Epithelial cell of proximal tubule (primary cell): ENCODE measurements at regions not wholly inside any gene's neighbourhood (a gene's known extent, or its start where the extent isn't known, plus 50 kb on each side); places are given as distances from the start of the nearest gene placed in this dataset.
"Not testable (repeated sequence)": the region's sequence is repeated elsewhere in the genome, so short reads cannot be mapped to it uniquely, and the experiment has no call there.

Experiments
- DNase-seq: peaks from one replicate; pipeline ENCODE4 v3.0.0-alpha.2; 2011; ENCODE audit warnings: low read depth
- H3K4me3 ChIP-seq: 2 replicates; pipeline ENCODE4 v1.5.1; 2011; ENCODE audit warnings: low read depth, mild to moderate bottlenecking, low read length
- TF ChIP-seq, protein P1 (sequence below): conservative IDR thresholded peaks from 2 replicates; pipeline ENCODE4 v1.5.1; 2012; ENCODE audit warnings: low read depth, mild to moderate bottlenecking, low read length

DNA sequence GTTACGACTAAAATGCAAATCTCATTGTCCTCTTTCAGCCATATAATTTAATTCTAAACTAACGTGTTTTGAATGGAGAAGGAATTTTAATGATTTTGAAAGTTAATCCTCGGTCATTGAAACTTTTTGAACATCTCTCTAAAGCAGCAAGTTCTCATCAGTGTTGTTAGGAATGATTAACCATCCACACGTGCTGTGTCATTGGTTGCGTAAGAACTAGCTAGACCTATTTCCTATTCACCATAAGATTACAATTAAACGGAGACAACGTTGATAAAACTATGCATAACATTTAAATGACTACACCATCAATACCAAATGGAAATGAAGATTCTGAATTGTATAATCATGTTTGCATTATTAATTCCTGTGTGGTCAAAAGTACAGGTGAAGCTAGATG, 155.6 kb upstream of the IRS2 start:
- H3K4me3 ChIP-seq: no peak overlapping the region
- DNase-seq: peak; percentile 29
- TF ChIP-seq, protein P1, sequence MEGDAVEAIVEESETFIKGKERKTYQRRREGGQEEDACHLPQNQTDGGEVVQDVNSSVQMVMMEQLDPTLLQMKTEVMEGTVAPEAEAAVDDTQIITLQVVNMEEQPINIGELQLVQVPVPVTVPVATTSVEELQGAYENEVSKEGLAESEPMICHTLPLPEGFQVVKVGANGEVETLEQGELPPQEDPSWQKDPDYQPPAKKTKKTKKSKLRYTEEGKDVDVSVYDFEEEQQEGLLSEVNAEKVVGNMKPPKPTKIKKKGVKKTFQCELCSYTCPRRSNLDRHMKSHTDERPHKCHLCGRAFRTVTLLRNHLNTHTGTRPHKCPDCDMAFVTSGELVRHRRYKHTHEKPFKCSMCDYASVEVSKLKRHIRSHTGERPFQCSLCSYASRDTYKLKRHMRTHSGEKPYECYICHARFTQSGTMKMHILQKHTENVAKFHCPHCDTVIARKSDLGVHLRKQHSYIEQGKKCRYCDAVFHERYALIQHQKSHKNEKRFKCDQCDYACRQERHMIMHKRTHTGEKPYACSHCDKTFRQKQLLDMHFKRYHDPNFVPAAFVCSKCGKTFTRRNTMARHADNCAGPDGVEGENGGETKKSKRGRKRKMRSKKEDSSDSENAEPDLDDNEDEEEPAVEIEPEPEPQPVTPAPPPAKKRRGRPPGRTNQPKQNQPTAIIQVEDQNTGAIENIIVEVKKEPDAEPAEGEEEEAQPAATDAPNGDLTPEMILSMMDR: no peak

GRCh38 chr13:109941221-109941620, 154.8 kb upstream of the IRS2 start:
- TF ChIP-seq, protein P1: no peak
- no peak overlapping the region for H3K4me3 ChIP-seq
- DNase-seq: no peak

DNA sequence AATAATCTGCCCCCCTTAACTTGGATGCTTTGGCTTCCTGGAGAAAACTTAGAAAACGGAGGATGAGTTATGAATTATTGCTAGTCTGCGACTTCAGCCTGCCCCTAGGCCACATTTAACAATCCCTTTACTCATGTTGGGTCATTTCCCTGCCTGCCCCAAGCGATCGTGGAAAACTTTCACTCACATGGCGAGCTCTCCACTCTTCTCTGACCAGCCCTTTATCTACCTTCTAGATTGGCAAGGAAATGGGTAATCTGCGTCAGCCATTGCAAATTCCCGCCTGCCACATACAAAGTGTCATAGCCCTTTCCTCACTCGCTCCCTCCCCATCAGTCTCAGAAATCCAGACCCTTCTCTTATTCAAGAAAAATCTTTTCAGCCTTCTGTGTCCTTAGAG, 154.3 kb upstream of the IRS2 start:
- no peak for DNase-seq
- TF ChIP-seq, protein P1: no peak
- no peak overlapping the region for H3K4me3 ChIP-seq

DNA sequence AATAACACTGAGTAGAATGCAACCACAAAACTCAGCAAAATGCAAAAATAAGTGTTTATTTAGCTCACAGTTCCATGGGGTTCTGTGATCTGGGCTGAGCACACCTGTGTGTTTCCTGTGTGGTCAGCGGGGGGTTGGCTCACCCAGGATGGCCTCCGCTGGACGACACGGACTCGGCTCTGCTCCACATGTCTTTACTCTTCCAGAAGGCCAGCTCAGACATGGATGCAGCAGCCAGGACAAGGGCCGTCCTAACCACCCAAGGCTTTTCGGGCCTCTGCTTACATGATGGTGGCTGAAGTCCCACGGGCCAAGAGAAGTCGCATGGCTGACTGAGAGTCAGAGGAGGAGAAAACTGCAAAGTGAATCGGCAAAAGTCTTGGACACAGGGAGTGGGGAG, 153.5 kb upstream of the IRS2 start:
- TF ChIP-seq, protein P1: no peak

DNA sequence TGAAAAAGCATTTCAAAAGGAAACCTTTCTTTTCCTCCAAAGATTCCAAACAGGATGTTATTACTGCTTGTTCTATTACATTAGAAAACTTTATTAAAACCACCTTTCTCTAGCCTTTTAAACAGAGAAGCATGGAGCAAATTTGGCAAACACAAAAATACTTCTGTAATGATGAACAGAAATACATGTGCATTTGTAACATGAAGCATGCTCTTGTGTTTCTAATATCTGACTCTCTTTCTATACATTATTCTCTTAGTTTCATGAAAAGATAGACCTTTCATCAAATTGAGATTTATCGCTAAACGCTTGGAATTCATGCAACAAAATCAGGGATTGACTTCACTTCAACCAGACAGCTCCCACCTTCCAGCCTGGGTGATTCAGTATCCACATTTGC, 152.8 kb upstream of the IRS2 start:
- TF ChIP-seq, protein P1: no peak
- H3K4me3 ChIP-seq: no peak overlapping the region
- no peak for DNase-seq

More for the DNA sequence above, 153.5 kb upstream of the IRS2 start:
- no peak for DNase-seq
- H3K4me3 ChIP-seq: no peak overlapping the region

DNA sequence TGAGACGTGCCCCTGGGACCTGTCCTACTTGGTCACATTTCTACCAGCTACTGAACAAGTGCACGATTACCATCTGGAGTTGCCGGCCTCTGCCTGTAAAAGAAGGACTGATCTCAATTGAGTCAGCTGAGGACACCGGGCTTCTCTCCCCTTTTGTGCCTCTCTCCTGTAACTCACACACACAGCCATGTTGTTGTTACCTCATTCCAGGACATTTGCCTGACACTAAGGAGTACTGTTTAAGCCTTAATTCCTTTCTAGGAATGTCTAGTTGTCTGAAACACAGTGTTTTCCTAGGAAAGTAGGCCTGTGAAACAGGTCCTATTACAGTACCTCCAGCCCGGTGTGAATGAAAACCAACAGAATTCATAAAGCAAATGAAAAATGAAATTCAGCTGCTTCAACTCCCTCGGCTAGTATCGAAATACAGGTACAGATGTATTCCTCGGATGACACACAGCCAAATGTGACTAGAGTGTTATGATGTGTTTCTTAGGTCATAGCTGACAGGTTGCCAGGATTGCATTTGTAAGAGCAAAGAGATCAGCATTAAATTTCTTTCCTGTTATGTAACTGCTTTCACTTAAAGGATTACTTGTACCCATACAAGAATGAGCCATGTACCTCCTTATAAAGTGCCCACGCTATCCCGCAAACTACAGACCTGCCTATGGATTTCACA, 152.0 kb upstream of the IRS2 start:
- peak; percentile 18 for DNase-seq
- TF ChIP-seq, protein P1: no peak
- H3K4me3 ChIP-seq: no peak overlapping the region

DNA sequence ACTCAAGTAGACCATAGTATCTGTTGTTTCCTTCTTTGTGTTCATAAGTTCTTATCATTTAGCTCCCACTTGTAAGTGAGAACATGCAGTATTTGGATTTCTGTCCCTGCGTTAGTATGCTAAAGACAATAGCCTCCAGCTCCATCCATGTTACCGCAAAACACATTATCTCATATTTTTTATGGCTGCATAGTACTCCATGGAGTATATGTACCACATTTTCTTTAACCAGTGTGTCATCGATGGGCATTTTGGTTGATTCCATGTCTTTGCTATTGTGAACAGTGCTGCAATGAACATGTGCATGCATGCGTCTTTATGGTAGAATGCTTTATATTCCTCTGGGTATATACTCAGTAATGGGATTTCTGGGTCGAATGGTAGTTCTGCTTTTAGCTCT, 148.1 kb upstream of the IRS2 start:
- not testable (repeated sequence) for H3K4me3 ChIP-seq, DNase-seq
